ENCODE measurements at regions not wholly inside any gene's neighbourhood (a gene's known extent, or its start where the extent isn't known, plus 50 kb on each side); places are given as distances from the start of the nearest gene placed in this dataset.
A peak's percentile ranks its signal among the peaks of the same experiment; 100 is the strongest.

GRCh38 chr3:46112984-46113383 is 85.7 kb upstream of the XCR1 start:
- DNase-seq = no peak

- DNase-seq = no peak
These were observed 85.0 kb upstream of the XCR1 start for GRCh38 chr3:46112296-46112695.

DNA sequence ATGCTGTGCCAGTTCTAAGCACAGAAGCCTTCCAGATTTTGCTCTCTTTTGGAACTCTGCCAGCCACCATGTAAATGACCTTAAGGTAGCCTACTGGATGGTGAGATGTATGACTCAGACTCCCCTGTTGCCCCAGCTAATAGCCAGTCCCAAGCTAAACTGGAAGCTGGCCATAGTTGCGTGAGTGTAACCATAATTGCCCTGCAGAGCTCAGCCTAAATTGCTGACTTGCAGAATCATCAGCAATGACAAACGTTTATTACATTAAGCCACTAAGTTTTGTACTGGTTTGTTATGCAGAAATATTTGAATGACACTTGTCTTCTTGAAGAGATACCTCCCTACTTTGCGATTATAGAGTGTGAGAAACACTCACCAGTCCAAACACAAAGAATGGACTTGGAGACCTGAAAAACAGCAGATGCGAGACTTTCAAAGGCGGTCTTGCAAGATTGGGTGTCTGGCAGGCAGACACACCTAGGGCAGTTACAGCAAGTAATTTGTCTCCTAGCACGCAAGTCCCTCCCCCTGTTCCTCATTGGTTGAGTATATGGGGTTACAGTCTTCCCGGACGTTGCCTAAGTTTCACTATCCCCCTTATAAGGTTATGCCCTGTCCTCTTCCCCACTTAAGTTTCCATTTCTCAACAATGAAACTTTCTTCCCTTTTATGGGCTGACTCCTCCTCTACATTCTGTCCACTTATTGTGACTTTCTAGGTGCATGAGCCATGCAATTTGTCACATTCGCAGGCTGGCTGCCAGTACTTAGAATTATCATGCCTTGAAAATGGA is 83.6 kb upstream of the XCR1 start:
- peak in 1 of 3 experiments; percentile 41 for DNase-seq

GRCh38 chr3:46107682-46108081 is 80.4 kb upstream of the XCR1 start:
- DNase-seq = no peak

DNA sequence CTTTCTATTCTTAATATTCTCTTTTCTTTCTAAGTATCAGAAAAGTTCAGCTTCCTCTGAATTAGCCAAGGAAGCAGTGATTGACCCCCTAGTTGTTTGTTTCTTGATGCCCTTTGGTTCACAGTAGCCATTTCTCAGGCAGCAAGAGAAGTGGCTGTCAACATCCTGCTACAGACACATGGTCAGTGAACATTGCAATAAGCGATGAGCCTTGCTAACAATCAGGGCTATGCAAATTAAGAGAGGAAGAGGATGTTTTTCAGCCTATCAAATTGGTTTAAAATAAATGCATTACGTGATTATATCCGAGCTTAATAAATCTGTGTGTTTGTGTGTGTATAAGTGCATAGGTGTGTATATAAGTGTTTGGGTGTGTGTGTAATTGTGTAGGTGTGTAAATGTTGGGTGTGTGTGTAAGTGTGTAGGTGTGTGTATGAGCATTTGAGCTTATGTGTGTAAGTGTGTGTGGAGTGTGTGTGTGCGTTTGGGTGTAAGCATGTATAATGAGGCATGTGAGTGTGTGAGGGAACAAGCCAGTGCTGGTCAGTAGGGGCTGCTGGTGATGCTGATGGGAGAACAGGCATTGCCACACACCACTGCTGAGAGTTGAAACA is 78.1 kb upstream of the XCR1 start:
- DNase-seq = no peak

- DNase-seq = no peak
These were observed 77.4 kb upstream of the XCR1 start for GRCh38 chr3:46104706-46105105.

- DNase-seq = no peak
These were observed 75.5 kb upstream of the XCR1 start for GRCh38 chr3:46102780-46103130.

DNA sequence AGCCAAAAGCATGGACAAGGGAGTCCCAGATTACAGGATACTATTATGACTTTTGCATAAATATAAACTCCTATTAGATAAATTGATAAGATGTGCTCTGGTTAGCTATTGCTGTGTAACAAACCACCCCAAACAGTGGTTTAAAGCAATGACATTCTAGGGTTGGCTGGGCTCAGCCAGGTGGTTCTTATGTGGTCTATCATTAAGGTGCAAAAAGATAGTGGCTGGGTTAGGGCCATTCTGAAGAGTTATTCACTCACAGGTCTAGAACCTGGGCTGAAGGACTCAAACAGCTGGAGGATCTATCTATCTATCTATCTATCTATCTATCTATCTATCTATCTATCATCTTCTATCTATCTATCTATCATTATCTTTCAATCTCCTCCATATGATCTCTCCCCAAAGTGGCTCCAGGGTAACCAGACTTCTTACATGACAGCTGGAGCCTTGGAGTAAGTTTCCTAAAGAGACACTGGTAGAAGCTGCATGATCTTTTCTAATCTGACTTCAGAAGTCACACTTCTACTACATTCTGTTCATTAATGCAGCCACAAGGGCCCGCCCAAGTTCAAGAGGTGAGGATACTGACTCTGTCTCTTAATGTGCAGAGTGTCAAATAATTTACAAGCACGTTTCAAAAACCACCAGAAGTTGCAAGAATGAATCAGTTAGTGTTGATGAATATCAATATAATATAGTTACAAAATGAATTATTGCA is 74.9 kb upstream of the XCR1 start:
- DNase-seq = no peak

GRCh38 chr3:46100812-46101211 is 73.5 kb upstream of the XCR1 start:
- no peak for DNase-seq

DNA sequence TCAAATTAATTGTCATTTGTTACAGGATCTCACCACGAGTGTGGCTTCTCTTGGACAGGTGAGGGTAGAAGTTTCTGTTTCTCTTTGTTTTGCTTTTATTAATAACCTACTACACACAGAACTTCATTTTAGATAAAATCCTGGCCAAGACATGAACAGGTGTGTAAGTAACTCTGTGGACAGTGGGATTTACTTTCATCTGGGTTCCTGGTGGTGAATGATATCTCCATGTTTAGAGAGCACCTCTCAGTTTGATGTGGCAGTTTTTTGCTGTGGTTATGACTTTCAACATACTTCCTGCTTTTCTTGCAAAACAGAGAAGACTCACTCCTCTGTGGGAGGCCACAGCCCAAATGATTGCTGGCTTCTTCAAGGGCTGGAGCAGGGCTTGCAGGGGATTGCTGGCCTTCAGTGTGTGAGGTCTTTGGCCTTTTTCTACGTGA is 71.1 kb upstream of the XCR1 start:
- DNase-seq = no peak

GRCh38 chr3:46097691-46098241 is 70.5 kb upstream of the XCR1 start:
- DNase-seq = no peak

- DNase-seq = no peak
These were observed 69.5 kb upstream of the XCR1 start for GRCh38 chr3:46096781-46097180.

DNA sequence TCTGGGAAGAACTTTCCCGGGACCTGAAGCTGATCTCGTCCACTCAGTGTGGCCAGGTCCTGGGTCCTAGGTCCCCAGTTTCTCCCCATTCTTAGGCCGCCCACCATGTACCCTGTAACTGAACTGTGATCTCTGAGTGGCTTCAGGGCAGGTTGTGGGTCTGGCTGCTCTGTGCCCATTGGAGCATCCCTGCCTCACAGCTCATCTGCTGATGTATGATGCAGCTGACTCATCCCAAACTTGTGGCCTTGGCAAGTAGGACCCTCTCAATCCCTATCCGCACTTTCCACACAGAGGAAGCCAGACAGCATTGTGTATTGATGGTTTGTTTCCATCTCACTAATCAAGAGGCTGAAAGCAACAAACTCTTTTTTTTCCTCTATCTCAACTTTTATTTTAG is 69.1 kb upstream of the XCR1 start:
- no peak for DNase-seq

DNA sequence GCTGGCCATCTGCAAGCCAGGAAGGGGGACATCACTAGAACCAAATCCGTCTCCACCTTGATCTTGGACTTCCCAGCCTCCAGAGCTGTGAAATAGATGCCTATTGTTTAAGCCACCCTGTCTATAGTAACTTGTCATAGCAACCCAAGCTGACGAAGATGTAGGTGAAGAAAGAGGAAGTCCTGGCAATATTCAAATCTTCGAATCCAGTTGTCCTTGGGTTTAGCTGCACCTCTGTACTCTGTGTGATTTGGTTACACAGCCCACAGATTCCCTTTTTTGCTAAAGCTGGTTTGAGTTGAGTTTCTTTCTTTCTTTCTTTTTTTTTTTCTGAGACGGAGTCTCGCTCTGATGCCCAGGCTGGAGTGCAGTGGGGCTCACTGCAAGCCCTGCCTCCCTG is 68.0 kb upstream of the XCR1 start:
- DNase-seq = no peak

DNA sequence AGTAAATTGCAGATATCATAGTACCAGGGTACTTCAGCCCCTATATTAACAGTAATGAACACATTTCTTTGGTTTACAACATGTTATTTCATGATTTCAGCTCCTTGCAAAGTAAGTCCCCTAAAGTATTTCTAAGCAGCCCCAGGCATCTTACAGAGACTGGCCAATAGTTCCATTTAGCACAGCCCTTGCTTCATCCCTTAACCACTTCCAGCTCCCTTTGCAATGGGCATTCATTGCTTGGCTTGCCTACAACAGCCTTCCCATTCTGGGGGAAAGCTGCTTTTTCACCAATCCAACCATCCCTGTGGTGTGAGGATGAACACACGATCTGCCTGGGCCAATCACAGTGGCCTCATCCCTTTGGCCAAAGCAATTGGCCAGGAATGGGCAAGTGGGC is 67.2 kb upstream of the XCR1 start:
- DNase-seq = no peak

DNA sequence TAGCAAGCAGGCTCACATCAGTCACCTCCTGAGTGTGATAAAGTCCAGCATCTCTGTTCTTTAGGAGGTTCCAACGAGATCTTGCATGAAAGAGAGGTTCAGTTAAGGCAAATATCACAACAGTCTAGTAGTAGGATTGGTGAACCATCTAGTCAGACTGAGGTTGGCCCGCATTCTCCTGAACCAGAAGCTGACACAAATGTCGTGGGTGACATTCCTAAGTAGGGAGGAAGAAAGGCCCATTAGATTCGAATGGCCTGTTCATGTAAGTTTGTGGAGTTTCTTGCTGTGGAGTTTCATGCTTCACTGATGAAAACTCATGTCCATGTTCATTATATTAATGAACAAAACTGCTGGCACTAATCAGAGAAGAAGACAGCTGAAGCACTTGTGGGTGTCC is 66.7 kb upstream of the XCR1 start:
- DNase-seq = no peak

DNA sequence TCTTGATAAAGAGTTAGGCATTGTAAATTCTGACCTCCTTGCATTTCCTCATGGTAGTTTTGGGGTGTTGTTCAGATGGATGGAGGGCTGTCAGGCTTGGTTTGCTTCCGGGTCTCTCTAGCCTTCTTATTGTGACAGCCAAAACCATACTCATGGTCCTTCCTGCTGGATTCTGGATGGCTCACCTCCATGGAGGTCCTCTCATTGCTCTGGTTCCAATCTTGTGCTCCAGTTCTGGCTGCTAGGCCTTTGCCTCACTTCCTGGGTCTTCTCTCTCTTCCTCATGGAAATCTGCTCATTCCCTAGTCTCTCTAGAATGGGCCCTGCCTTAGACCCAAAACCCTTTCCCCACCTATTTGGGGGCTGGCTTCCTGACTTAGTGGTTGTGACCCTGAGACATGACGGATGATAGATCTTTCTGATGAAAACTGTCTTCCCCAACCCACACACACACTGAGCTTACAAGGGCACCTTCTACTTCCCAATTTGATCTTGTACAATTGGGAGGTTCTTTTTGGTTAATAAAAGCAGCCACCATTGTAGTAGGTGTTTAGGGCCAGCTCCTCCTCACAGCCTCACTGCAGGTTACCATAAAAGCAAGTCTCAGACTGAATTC is 66.2 kb upstream of the XCR1 start:
- no peak for DNase-seq

DNA sequence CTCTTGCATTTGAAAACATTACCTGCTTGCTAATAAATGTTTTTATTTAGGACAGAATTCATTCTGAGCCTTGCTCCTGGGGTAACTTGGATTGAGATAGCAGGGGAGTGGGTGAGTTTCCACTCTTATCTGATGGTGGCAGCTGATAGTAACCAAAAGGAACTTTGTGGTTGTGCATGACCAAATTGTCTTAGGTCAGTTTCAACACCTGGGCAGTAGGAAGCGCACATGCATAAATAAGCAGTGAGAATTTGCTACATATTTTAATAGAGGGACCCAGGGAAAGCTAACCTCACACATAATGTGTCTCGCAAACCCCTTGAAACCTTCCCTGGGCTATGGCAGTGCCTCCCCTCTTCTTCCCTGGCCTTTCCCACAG is 65.4 kb upstream of the XCR1 start:
- DNase-seq = no peak

DNA sequence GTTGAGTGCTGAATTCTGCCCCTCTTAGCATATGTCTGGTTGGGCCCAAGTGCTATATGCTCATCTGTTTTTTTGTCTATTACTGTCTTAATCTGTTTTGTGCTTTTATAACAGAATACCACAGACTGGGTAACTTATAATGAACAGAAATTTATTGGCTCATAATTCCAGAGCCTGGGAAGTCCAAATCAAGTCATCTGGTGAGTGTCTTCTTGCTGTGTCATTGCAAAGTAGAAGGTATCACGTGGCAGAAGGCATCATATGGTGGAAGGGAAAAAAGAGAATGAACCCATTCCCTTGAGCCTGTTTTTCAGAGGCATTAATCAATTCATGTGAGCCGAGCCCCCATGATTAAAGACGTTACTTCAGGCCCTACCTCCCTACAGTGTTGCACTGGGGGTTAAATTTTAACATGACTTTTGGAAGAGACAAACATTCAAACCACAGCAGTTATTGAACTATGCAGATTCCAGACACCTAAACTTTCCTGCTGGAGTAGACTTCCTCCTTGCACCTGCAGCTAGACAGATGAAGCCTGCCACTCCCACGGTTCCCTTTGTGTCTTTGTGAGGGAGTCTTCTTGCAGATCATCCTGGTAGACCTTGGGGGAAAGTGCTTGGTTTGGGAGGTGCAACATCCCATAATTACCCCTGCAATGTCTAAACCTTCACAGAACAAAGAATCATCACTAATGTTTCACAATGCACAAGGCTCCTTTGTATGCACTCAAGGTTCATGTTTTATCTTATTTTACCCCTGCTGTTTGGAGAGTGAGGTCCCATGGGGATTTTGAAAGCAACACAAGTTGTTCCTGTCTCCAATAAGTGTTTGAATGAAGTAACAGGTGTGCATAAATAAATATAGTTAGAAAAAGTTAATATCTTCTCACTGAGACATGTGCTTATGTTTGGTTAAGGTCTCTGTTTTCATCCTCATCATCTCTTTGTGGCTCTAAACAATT is 64.7 kb upstream of the XCR1 start:
- DNase-seq = peak in 2 of 3 experiments; percentile 4 to 35

- no peak for DNase-seq
These were observed 63.8 kb upstream of the XCR1 start for GRCh38 chr3:46091046-46091445.

DNA sequence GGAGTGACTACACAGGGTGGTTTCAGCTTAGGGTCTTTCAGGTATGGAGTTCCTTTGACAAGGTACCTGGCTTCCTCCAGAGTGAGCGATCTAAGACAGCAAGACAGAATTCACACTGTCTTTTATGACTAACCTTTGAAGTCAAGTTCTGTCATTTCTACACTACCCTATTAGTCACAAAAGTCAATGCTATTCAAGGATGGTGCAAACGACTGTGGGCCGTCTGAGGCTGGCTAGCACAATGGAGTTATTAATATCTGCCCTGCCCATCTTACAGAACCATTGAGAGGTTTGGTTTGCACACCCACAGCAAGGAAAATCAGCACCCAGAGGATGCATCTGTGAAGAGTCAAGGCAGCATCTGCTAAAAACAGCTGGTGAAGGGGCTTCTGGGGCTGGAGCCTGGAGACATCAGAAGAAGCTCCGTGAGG is 62.9 kb upstream of the XCR1 start:
- DNase-seq = no peak

Data from NCI-H1417 (cell line).